ENCODE measurements at regions not wholly inside any gene's neighbourhood (a gene's known extent, or its start where the extent isn't known, plus 50 kb on each side); places are given as distances from the start of the nearest gene placed in this dataset.
"Not testable (repeated sequence)": the region's sequence is repeated elsewhere in the genome, so short reads cannot be mapped to it uniquely, and the experiment has no call there.

DNA sequence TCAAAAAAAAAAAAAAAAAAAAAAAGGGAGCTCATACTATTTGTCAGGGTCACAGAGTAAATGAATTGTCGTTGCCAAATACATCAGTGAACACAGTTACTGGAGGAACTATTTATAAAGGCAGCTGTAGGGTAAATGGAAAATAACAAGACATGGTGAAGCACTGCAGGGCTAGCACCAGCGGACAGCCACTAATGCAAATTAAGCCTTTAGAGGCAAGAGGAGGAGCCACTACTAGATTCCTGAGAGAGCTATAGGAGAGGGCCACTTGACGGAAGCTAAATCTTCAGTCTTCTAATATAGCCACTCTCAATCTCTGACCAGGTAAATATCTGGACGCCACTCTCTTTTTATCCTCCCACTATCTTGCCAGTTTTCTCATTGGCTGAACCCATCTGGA is 801.2 kb upstream of the GOT2 start:
- no peaks in the 10 kb centered on the region for H4K20me1 ChIP-seq (ENCODE audit: low read depth, low read length)
- no peaks in the 10 kb centered on the region for H3K9me3 ChIP-seq (ENCODE audit: insufficient read depth, low read length)
- H3K9me2 ChIP-seq (replicated peaks; ENCODE audit: insufficient read depth, low read length), result no peaks in the 10 kb centered on the region
- no peaks in the 10 kb centered on the region for H3K27me3 ChIP-seq (ENCODE audit: low read length)
- no peak overlapping the region for H3K4me3 ChIP-seq (ENCODE audit: insufficient read depth, low read length, poor library complexity, severe bottlenecking)
- TF ChIP-seq CTCF (IDR thresholded peaks at IDR 0.05; ENCODE audit: insufficient read depth, low read length, poor library complexity, severe bottlenecking) (no peak), EZH2phosphoT487 (conservative IDR thresholded peaks at IDR 0.05; ENCODE audit: low read length) (no peak)
- H3K4me2 ChIP-seq (ENCODE audit: low read depth, low read length, poor library complexity, severe bottlenecking), result no peak overlapping the region
- H3F3A ChIP-seq (ENCODE audit: insufficient read depth), result no peaks in the 10 kb centered on the region
- no peak overlapping the region for H3K27ac ChIP-seq (ENCODE audit: low read depth, low read length)
- no peaks in the 10 kb centered on the region for H3K36me3 ChIP-seq (ENCODE audit: low read length)
- no peaks in the 10 kb centered on the region for H3K79me2 ChIP-seq (ENCODE audit: insufficient read depth, low read length)
- H2AFZ ChIP-seq (ENCODE audit: low read depth, low read length, severe bottlenecking), result no peak overlapping the region
- no peak overlapping the region for H3K9ac ChIP-seq (ENCODE audit: low read length)

DNA sequence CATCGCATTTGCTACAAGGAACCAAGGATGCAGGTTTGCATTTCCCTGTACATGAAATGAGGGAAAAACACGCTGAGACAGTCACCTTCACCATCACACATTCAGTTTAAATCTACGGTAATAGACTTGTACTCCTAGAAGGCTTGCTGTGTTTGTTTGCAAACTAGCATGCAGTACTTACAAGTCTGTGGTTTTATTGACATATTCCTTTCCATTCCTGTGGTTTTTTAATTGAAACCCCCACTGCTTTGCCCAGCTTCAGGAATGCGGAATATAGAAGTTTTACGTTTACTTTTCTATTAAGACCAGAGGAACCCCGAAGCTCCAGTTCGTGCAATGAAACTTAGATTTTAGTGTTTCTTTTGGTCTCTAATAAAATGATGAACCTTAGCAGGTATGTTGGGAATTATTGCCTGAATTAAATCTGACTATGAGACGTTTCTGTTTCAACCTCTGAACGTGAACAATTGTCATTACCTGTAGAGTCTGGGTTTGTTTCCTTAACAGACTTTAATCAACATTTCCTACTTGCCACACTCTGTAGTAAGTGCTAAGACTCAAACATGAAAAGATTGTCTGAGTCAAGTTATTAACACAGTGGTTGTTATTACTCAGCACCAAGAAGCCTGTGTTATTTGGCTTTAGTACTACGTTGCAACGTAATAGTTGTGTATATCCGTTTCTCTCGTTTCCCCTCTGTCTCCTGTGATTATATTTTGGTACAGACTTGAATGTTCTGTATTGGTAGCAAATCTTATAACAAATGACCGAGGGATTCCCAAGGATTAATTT is 793.3 kb upstream of the GOT2 start:
- Histone ChIP-seq H3K79me2 (ENCODE audit: insufficient read depth, low read length) (no peaks in the 10 kb centered on the region), H3K9me3 (ENCODE audit: insufficient read depth, low read length) (no peaks in the 10 kb centered on the region), H2AFZ (ENCODE audit: low read depth, low read length, severe bottlenecking) (no peak overlapping the region), H3K27me3 (ENCODE audit: low read length) (no peaks in the 10 kb centered on the region), H3K9ac (ENCODE audit: low read length) (no peak overlapping the region), H3K36me3 (ENCODE audit: low read length) (no peaks in the 10 kb centered on the region), H3F3A (ENCODE audit: insufficient read depth) (no peaks in the 10 kb centered on the region), H3K9me2 (replicated peaks; ENCODE audit: insufficient read depth, low read length) (no peaks in the 10 kb centered on the region), H3K4me2 (ENCODE audit: low read depth, low read length, poor library complexity, severe bottlenecking) (no peak overlapping the region), H4K20me1 (ENCODE audit: low read depth, low read length) (no peaks in the 10 kb centered on the region), H3K27ac (ENCODE audit: low read depth, low read length) (no peak overlapping the region), H3K4me3 (ENCODE audit: insufficient read depth, low read length, poor library complexity, severe bottlenecking) (no peak overlapping the region)
- TF ChIP-seq CTCF (IDR thresholded peaks at IDR 0.05; ENCODE audit: insufficient read depth, low read length, poor library complexity, severe bottlenecking) (no peak), EZH2phosphoT487 (conservative IDR thresholded peaks at IDR 0.05; ENCODE audit: low read length) (no peak)

DNA sequence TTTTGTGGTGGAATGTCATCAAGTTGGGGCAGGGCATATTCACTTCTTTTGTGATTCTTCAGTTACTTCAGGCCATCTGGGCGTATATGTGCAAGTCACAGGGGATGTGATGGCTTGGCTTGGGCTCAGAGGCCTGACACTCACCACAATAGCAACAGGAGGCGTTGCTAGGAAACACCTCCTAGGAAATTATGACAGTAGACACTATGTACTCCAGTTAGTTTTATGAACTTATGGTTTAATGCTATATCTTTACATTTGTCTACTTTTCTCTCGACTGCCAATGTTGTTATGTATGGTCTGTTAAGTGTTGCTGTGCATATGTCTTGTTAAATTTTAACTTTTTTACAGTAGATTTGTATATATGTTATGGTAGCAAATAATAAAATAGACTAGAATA is 788.7 kb upstream of the GOT2 start:
- Histone ChIP-seq H4K20me1 (ENCODE audit: low read depth, low read length) (no peaks in the 10 kb centered on the region), H3K9me3 (ENCODE audit: insufficient read depth, low read length) (no peaks in the 10 kb centered on the region), H3K36me3 (ENCODE audit: low read length) (no peaks in the 10 kb centered on the region), H3F3A (ENCODE audit: insufficient read depth) (no peaks in the 10 kb centered on the region), H3K4me3 (ENCODE audit: insufficient read depth, low read length, poor library complexity, severe bottlenecking) (no peak overlapping the region), H3K27me3 (ENCODE audit: low read length) (no peaks in the 10 kb centered on the region), H3K27ac (ENCODE audit: low read depth, low read length) (no peak overlapping the region), H2AFZ (ENCODE audit: low read depth, low read length, severe bottlenecking) (no peak overlapping the region), H3K4me2 (ENCODE audit: low read depth, low read length, poor library complexity, severe bottlenecking) (no peak overlapping the region), H3K9ac (ENCODE audit: low read length) (no peak overlapping the region), H3K9me2 (replicated peaks; ENCODE audit: insufficient read depth, low read length) (no peaks in the 10 kb centered on the region), H3K79me2 (ENCODE audit: insufficient read depth, low read length) (no peaks in the 10 kb centered on the region)
- TF ChIP-seq CTCF (IDR thresholded peaks at IDR 0.05; ENCODE audit: insufficient read depth, low read length, poor library complexity, severe bottlenecking) (no peak), EZH2phosphoT487 (conservative IDR thresholded peaks at IDR 0.05; ENCODE audit: low read length) (no peak)

GRCh38 chr16:59518721-59519120 is 784.6 kb upstream of the GOT2 start:
- not testable (repeated sequence) for H3F3A ChIP-seq (ENCODE audit: insufficient read depth); H3K4me2 ChIP-seq (ENCODE audit: low read depth, low read length, poor library complexity, severe bottlenecking); H3K27me3 ChIP-seq (ENCODE audit: low read length); H3K9me3 ChIP-seq (ENCODE audit: insufficient read depth, low read length); H3K36me3 ChIP-seq (ENCODE audit: low read length); H3K79me2 ChIP-seq (ENCODE audit: insufficient read depth, low read length); H2AFZ ChIP-seq (ENCODE audit: low read depth, low read length, severe bottlenecking); H4K20me1 ChIP-seq (ENCODE audit: low read depth, low read length); H3K9ac ChIP-seq (ENCODE audit: low read length); H3K27ac ChIP-seq (ENCODE audit: low read depth, low read length); H3K4me3 ChIP-seq (ENCODE audit: insufficient read depth, low read length, poor library complexity, severe bottlenecking); H3K9me2 ChIP-seq (replicated peaks; ENCODE audit: insufficient read depth, low read length)

Measured in SU-DHL-6 (cell line).